Liver (tissue), 8 donors: ENCODE measurements at regions not wholly inside any gene's neighbourhood (a gene's known extent, or its start where the extent isn't known, plus 50 kb on each side); places are given as distances from the start of the nearest gene placed in this dataset.

Experiments
- DNase-seq: peaks from one replicate; pipeline ENCODE4 v3.0.0-alpha.2; 2017; ENCODE audit warnings: low spot score
- H3K27ac ChIP-seq, 2 donors: one replicate each; pipeline ENCODE4 v1.7.0; 2013; ENCODE audit warnings: inconsistent platforms in 2 of 2, low read length in 2 of 2, control low read depth in 1 of 2, low read depth in 1 of 2, mild to moderate bottlenecking in 1 of 2
- H3K27me3 ChIP-seq, 4 donors: one replicate each; pipeline versions ENCODE4 v1.6.1 to v1.7.0; 2013; ENCODE audit warnings: low read length in 3 of 4, inconsistent platforms in 1 of 4, mild to moderate bottlenecking in 1 of 4, moderate library complexity in 1 of 4; ENCODE audit not compliant: control insufficient read depth in 4 of 4, insufficient read depth in 4 of 4
- H3K36me3 ChIP-seq, 4 donors: one replicate each; pipeline versions ENCODE4 v1.6.1 to v1.7.0; 2013; ENCODE audit warnings: low read length in 3 of 4, mild to moderate bottlenecking in 3 of 4, low read depth in 1 of 4, moderate library complexity in 1 of 4; ENCODE audit not compliant: control insufficient read depth in 4 of 4, insufficient read depth in 3 of 4
- H3K4me1 ChIP-seq, 4 donors: one replicate each; pipeline versions ENCODE4 v1.6.1 to v1.7.0; 2013; ENCODE audit warnings: low read length in 3 of 4, mild to moderate bottlenecking in 3 of 4, moderate library complexity in 1 of 4; ENCODE audit not compliant: control insufficient read depth in 4 of 4, insufficient read depth in 4 of 4
- H3K4me3 ChIP-seq, 3 donors: one replicate each; pipeline versions ENCODE4 v1.6.1 to v1.7.0; 2013; ENCODE audit warnings: low read length in 3 of 3, control low read depth in 1 of 3, low read depth in 1 of 3, mild to moderate bottlenecking in 1 of 3
- H3K9ac ChIP-seq, 2 donors: one replicate each; pipeline ENCODE4 v1.7.0; 2013; ENCODE audit warnings: low read length in 2 of 2, mild to moderate bottlenecking in 2 of 2, moderate library complexity in 2 of 2, control low read depth in 1 of 2, low read depth in 1 of 2
- H3K9me3 ChIP-seq, 4 donors: one replicate each; pipeline versions ENCODE4 v1.6.1 to v1.7.0; 2013; ENCODE audit warnings: low read length in 3 of 4; ENCODE audit not compliant: control insufficient read depth in 4 of 4
- EGR1 ChIP-seq, 2 donors: IDR thresholded peaks; 2 replicates each; pipeline ENCODE4 v1.6.1; 2016 to 2018; ENCODE audit warnings: antibody characterized with exemption in 2 of 2, low read depth in 2 of 2
- FOXA1 ChIP-seq: IDR thresholded peaks from 2 replicates; pipeline ENCODE4 v1.6.1; 2016; ENCODE audit warnings: antibody characterized with exemption
- FOXA2 ChIP-seq: IDR thresholded peaks from 2 replicates; pipeline ENCODE4 v1.6.1; 2016; ENCODE audit warnings: antibody characterized with exemption
- GABPA ChIP-seq, 2 donors: IDR thresholded peaks in 1 of 2; conservative IDR thresholded peaks in 1 of 2; 2 replicates each; pipeline ENCODE4 v1.6.1; 2016; ENCODE audit warnings: antibody characterized with exemption in 2 of 2, mild to moderate bottlenecking in 1 of 2, moderate library complexity in 1 of 2
- HNF4A ChIP-seq, 2 donors: conservative IDR thresholded peaks; 2 replicates each; pipeline ENCODE4 v1.6.1; 2016; ENCODE audit warnings: antibody characterized with exemption in 2 of 2, mild to moderate bottlenecking in 2 of 2
- HNF4G ChIP-seq: IDR thresholded peaks from 2 replicates; pipeline ENCODE4 v1.6.1; 2016; ENCODE audit warnings: antibody characterized with exemption
- JUND ChIP-seq, 2 donors: IDR thresholded peaks; 2 replicates each; pipeline ENCODE4 v1.6.1; 2016; ENCODE audit warnings: antibody characterized with exemption in 2 of 2
- NR2F2 ChIP-seq: IDR thresholded peaks from 2 replicates; pipeline ENCODE4 v1.6.1; 2016; ENCODE audit warnings: antibody characterized with exemption
- RAD21 ChIP-seq, 2 donors: IDR thresholded peaks; 2 replicates each; pipeline ENCODE4 v1.6.1; 2016; ENCODE audit warnings: antibody characterized with exemption in 2 of 2, mild to moderate bottlenecking in 2 of 2
- RXRA ChIP-seq, 2 donors: IDR thresholded peaks; 2 replicates each; pipeline ENCODE4 v1.6.1; 2017 to 2018; ENCODE audit warnings: antibody characterized with exemption in 2 of 2, mild to moderate bottlenecking in 1 of 2
- SP1 ChIP-seq: IDR thresholded peaks from 2 replicates; pipeline ENCODE4 v1.6.1; 2018; ENCODE audit warnings: antibody characterized with exemption, mild to moderate bottlenecking
- TAF1 ChIP-seq: conservative IDR thresholded peaks from 2 replicates; pipeline ENCODE4 v1.6.1; 2016; ENCODE audit warnings: antibody characterized with exemption, mild to moderate bottlenecking
- YY1 ChIP-seq: IDR thresholded peaks from 2 replicates; pipeline ENCODE4 v1.6.1; 2016; ENCODE audit warnings: antibody characterized with exemption, mild to moderate bottlenecking
- WGBS: extraction: QIAGEN DNeasy Blood & Tissue Kit; methylation state at CpG from one replicate; pipeline ENCODE4 v1.1.7; 2013; 5-methylcytosine and 5-hydroxymethylcytosine counted together
- TF ChIP-seq, protein P1 (sequence below): IDR thresholded peaks from 2 replicates; pipeline ENCODE4 v1.6.1; 2016; ENCODE audit warnings: antibody characterized with exemption, mild to moderate bottlenecking
- TF ChIP-seq, protein P2 (sequence below): IDR thresholded peaks from 2 replicates; pipeline ENCODE4 v1.6.1; 2016; ENCODE audit warnings: antibody characterized with exemption
- TF ChIP-seq, protein P3 (sequence below): IDR thresholded peaks from 2 replicates; pipeline ENCODE4 v1.6.1; 2016; ENCODE audit warnings: antibody characterized with exemption
- TF ChIP-seq, protein P4 (sequence below): fragments of 150-350 bp; IDR thresholded peaks from 2 replicates; pipeline ENCODE4 v1.5.1; 2017; ENCODE audit warnings: improper control_type of control experiment, low read depth, low read length; ENCODE audit not compliant: missing input control
- TF ChIP-seq, protein P5 (sequence below): IDR thresholded peaks from 2 replicates; pipeline ENCODE4 v1.6.1; 2016; ENCODE audit warnings: antibody characterized with exemption
- donor health status: healthy.
- donor health status: healthy.
- donor health status: healthy.
- donor health status: healthy.
- donor health status: healthy.

DNA sequence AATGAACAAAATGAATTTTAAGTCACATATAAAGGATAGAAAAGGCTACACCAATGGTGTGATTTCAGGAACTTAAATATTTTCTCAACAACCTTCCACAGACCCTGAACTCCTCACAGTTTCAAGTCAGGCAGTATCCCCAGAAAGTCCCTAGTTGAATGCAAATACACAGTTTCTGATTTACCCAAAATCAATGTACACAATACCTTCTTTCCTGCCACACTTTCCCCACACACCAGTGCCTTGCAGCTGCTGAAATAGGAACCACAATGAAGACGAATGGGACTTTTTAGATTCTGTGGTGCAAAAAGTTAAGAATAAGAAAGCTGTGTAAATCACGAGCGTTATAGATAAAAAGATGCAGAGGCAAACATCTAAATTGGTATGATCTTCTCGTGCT, 552.4 kb upstream of the MEF2C start:
- no peak for DNase-seq
- Histone ChIP-seq H3K9me3 (no peaks in the 10 kb centered on the region), H3K4me3 (no peak overlapping the region), H3K4me1 (no peaks in the 10 kb centered on the region), H3K9ac (no peak overlapping the region), H3K27me3 (no peaks in the 10 kb centered on the region), H3K27ac (no peak overlapping the region), H3K36me3 (no peaks in the 10 kb centered on the region)
- TF ChIP-seq, protein P1, sequence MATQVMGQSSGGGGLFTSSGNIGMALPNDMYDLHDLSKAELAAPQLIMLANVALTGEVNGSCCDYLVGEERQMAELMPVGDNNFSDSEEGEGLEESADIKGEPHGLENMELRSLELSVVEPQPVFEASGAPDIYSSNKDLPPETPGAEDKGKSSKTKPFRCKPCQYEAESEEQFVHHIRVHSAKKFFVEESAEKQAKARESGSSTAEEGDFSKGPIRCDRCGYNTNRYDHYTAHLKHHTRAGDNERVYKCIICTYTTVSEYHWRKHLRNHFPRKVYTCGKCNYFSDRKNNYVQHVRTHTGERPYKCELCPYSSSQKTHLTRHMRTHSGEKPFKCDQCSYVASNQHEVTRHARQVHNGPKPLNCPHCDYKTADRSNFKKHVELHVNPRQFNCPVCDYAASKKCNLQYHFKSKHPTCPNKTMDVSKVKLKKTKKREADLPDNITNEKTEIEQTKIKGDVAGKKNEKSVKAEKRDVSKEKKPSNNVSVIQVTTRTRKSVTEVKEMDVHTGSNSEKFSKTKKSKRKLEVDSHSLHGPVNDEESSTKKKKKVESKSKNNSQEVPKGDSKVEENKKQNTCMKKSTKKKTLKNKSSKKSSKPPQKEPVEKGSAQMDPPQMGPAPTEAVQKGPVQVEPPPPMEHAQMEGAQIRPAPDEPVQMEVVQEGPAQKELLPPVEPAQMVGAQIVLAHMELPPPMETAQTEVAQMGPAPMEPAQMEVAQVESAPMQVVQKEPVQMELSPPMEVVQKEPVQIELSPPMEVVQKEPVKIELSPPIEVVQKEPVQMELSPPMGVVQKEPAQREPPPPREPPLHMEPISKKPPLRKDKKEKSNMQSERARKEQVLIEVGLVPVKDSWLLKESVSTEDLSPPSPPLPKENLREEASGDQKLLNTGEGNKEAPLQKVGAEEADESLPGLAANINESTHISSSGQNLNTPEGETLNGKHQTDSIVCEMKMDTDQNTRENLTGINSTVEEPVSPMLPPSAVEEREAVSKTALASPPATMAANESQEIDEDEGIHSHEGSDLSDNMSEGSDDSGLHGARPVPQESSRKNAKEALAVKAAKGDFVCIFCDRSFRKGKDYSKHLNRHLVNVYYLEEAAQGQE = no peak
- TF ChIP-seq FOXA1 (no peak), RAD21 (IDR thresholded peaks at IDR 0.05) (no peak), FOXA2 (no peak), JUND (IDR thresholded peaks at IDR 0.05) (no peak), SP1 (no peak), NR2F2 (no peak), RXRA (IDR thresholded peaks at IDR 0.05) (no peak), YY1 (no peak), HNF4G (no peak), TAF1 (no peak), EGR1 (IDR thresholded peaks at IDR 0.05; ENCODE audit: low read depth in 2 of 2) (no peak), GABPA (IDR thresholded peaks at IDR 0.05 in 1 of 2, conservative IDR thresholded peaks at IDR 0.05 in 1 of 2) (no peak), HNF4A (conservative IDR thresholded peaks at IDR 0.05) (no peak)
- TF ChIP-seq, protein P2, sequence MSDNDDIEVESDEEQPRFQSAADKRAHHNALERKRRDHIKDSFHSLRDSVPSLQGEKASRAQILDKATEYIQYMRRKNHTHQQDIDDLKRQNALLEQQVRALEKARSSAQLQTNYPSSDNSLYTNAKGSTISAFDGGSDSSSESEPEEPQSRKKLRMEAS = no peak
- TF ChIP-seq, protein P3, sequence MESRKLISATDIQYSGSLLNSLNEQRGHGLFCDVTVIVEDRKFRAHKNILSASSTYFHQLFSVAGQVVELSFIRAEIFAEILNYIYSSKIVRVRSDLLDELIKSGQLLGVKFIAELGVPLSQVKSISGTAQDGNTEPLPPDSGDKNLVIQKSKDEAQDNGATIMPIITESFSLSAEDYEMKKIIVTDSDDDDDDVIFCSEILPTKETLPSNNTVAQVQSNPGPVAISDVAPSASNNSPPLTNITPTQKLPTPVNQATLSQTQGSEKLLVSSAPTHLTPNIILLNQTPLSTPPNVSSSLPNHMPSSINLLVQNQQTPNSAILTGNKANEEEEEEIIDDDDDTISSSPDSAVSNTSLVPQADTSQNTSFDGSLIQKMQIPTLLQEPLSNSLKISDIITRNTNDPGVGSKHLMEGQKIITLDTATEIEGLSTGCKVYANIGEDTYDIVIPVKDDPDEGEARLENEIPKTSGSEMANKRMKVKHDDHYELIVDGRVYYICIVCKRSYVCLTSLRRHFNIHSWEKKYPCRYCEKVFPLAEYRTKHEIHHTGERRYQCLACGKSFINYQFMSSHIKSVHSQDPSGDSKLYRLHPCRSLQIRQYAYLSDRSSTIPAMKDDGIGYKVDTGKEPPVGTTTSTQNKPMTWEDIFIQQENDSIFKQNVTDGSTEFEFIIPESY = no peak
- TF ChIP-seq, protein P4, sequence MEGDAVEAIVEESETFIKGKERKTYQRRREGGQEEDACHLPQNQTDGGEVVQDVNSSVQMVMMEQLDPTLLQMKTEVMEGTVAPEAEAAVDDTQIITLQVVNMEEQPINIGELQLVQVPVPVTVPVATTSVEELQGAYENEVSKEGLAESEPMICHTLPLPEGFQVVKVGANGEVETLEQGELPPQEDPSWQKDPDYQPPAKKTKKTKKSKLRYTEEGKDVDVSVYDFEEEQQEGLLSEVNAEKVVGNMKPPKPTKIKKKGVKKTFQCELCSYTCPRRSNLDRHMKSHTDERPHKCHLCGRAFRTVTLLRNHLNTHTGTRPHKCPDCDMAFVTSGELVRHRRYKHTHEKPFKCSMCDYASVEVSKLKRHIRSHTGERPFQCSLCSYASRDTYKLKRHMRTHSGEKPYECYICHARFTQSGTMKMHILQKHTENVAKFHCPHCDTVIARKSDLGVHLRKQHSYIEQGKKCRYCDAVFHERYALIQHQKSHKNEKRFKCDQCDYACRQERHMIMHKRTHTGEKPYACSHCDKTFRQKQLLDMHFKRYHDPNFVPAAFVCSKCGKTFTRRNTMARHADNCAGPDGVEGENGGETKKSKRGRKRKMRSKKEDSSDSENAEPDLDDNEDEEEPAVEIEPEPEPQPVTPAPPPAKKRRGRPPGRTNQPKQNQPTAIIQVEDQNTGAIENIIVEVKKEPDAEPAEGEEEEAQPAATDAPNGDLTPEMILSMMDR = no peak
- TF ChIP-seq, protein P5, sequence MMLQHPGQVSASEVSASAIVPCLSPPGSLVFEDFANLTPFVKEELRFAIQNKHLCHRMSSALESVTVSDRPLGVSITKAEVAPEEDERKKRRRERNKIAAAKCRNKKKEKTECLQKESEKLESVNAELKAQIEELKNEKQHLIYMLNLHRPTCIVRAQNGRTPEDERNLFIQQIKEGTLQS = no peak
- 80% methylated on average over 4 of the region's 4 CpGs for WGBS
